Activated CD4-positive, alpha-beta T cell treated with anti-CD3 and anti-CD28 coated beads, Interleukin-2, amount 10 ng/mL, durations not matched to agents 24 days and 14 days (primary cell): ENCODE measurements at regions not wholly inside any gene's neighbourhood (a gene's known extent, or its start where the extent isn't known, plus 50 kb on each side); places are given as distances from the start of the nearest gene placed in this dataset.

ENCODE experiments used
- DNase-seq: peaks from one replicate; pipeline ENCODE4 v3.0.0; 2022
- H3K27ac Mint-ChIP-seq: one replicate; pipeline ENCODE4 v1.8.0; 2022; ENCODE audit warnings: mild to moderate bottlenecking, mixed read lengths
- H3K27me3 Mint-ChIP-seq: one replicate; pipeline ENCODE4 v1.8.0; 2022; ENCODE audit warnings: mixed read lengths
- H3K36me3 Mint-ChIP-seq: one replicate; pipeline ENCODE4 v1.8.0; 2022; ENCODE audit warnings: low read depth, mild to moderate bottlenecking, mixed read lengths
- H3K4me1 Mint-ChIP-seq: one replicate; pipeline ENCODE4 v1.8.0; 2021; ENCODE audit warnings: mixed read lengths
- H3K4me3 Mint-ChIP-seq: one replicate; pipeline ENCODE4 v1.8.0; 2022; ENCODE audit warnings: mild to moderate bottlenecking, moderate library complexity, mixed read lengths
- H3K9me3 Mint-ChIP-seq: one replicate; pipeline ENCODE4 v1.8.0; 2021; ENCODE audit warnings: mixed read lengths
- intact Hi-C: fragments of 100-400 bp; cut with micrococcal nuclease; formaldehyde crosslinking; loops from one replicate; pipeline ENCODE4 v1.15.1; 2023

DNA sequence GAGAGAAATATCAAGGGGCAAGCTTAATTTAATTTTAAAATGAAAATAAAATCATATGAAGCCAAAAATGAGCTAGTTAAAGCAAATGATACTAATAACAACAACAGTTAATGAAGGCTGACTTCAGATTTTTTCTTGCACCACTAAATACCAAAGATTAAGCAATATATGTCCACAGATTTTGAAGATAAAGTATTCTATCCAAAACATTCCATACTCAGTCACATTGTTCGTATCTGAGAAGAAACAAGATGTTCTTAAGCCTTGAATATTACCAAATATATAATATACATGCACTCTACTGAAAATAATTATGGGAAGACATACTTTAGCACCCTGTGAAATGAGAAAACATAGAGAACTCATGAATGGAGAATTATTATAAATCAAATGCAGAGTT, 593.3 kb upstream of the SYT4 start:
- Mint-ChIP-seq H3K27me3 (no peaks in the 10 kb centered on the region), H3K27ac (no peak overlapping the region), H3K4me1 (no peaks in the 10 kb centered on the region), H3K4me3 (no peak overlapping the region), H3K36me3 (no peaks in the 10 kb centered on the region), H3K9me3 (no peaks in the 10 kb centered on the region)
- intact Hi-C loops: no loop called here
- no peak for DNase-seq

GRCh38 chr18:43875511-43875910, 598.2 kb upstream of the SYT4 start:
- Mint-ChIP-seq H3K27me3 (no peaks in the 10 kb centered on the region), H3K27ac (no peak overlapping the region), H3K4me1 (no peaks in the 10 kb centered on the region), H3K9me3 (peaks cover 4% of the 10 kb centered on the region), H3K36me3 (no peaks in the 10 kb centered on the region), H3K4me3 (no peak overlapping the region)
- intact Hi-C loops: no loop called here
- DNase-seq: no peak

DNA sequence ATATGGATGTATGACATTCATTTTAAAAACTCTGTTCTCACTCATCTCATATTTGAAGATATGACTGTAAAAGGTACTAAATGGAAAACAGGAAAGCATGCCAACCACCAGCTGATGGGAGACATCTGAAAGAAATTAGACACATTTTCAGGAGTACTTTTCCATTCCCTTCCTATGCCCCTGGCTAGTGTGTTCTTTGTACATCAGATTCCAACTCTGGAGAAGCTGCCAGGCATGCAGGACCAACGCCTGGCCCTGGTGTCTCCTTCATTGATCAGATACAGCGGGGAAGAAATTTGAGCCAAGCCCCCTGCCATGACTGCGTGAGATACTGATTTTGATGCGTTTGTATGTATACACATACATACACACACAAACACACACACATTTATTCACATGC, 599.0 kb upstream of the SYT4 start:
- H3K36me3 Mint-ChIP-seq: no peaks in the 10 kb centered on the region
- no peaks in the 10 kb centered on the region for H3K27me3 Mint-ChIP-seq
- DNase-seq: no peak
- intact Hi-C loops: no loop called here
- no peak overlapping the region for H3K27ac Mint-ChIP-seq
- H3K4me1 Mint-ChIP-seq: no peaks in the 10 kb centered on the region
- H3K4me3 Mint-ChIP-seq: no peak overlapping the region
- H3K9me3 Mint-ChIP-seq: peaks cover 4% of the 10 kb centered on the region

DNA sequence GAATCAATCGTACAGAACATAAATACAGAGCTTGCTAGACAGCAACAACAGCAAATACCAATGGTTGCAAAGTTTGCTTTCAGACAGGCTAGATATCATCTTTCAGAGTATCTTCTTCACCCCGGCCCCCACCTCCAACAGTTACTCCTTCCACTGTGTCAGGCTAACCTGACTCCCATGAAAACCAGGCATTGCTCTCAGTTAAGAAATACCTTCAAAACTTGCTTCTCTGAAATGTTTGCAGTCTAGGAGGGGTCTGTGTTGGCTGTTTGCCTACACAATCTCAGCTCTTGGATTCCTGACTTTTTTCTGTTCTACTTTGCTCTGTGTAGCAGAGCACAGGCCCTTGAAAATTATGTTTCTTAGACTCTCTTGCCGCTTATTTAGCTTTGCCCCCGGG, 599.5 kb upstream of the SYT4 start:
- peaks cover 4% of the 10 kb centered on the region for H3K9me3 Mint-ChIP-seq
- H3K27ac Mint-ChIP-seq: no peak overlapping the region
- no peak overlapping the region for H3K4me3 Mint-ChIP-seq
- no peaks in the 10 kb centered on the region for H3K36me3 Mint-ChIP-seq
- intact Hi-C loops: no loop called here
- H3K27me3 Mint-ChIP-seq: no peaks in the 10 kb centered on the region
- no peak for DNase-seq
- no peaks in the 10 kb centered on the region for H3K4me1 Mint-ChIP-seq

- Mint-ChIP-seq H3K4me1 (no peaks in the 10 kb centered on the region), H3K27me3 (no peaks in the 10 kb centered on the region), H3K27ac (no peak overlapping the region), H3K36me3 (no peaks in the 10 kb centered on the region), H3K4me3 (no peak overlapping the region), H3K9me3 (peaks cover 4% of the 10 kb centered on the region)
- intact Hi-C loops: no loop called here
- no peak for DNase-seq
Observed at GRCh38 chr18:43877616-43878321, 600.5 kb upstream of the SYT4 start.

DNA sequence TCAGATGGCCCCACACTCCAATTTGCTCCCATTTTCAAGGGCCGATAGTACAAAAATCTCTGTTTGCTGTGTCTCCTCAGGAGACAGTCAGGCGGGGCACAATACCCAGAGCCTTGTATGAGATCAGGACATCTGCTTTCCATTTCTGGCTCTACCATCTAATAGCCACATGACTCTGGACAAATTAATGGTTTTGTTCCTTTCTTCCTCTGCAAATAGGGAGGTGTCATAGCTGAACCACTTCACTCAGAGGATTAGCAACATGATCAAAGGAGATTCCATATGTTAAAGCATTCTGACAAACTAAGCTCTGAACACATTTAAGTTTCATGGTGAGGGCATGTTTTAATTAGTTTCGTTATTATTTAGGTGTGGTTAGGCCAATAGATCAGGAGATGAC, 602.1 kb upstream of the SYT4 start:
- Mint-ChIP-seq H3K4me3 (no peak overlapping the region), H3K4me1 (no peaks in the 10 kb centered on the region), H3K9me3 (peaks cover 4% of the 10 kb centered on the region), H3K36me3 (no peaks in the 10 kb centered on the region), H3K27ac (no peak overlapping the region), H3K27me3 (no peaks in the 10 kb centered on the region)
- DNase-seq: no peak
- intact Hi-C loops: no loop called here

DNA sequence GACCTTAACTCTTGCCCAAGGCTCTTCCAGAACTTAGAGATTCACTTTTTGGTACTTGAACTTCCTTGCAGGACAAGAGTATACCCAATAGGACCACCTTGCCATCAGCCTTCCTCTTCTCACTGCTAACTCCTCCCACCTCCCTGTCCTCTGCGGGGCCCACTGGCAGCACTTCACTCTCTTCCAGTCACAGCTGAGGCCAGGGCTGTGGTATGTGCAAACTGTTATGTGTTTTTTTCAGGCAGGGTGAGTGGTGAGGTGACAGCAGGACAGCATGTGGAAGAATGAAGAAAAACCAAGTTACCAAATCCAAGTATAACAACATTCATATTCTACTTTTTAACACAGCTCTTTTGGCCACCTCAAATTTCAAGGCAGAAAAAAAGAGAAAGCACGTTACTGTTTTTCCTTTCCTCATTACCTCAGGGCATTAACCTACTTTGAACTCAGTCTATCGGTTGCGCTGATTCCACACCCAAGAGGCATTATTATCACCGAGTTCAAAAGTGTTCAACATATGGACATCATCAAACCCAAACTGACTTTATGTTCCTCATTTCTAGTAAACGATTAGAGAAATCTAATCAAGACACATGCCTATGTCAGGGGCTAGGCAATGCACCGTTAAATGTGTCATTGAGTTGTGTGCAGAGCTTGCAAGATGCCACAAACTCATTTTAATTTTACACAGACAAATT, 605.2 kb upstream of the SYT4 start:
- intact Hi-C loops: no loop called here
- Mint-ChIP-seq H3K4me3 (no peak overlapping the region), H3K4me1 (no peaks in the 10 kb centered on the region), H3K27me3 (no peaks in the 10 kb centered on the region), H3K27ac (no peak overlapping the region), H3K36me3 (no peaks in the 10 kb centered on the region), H3K9me3 (no peaks in the 10 kb centered on the region)
- DNase-seq: no peak

- no peaks in the 10 kb centered on the region for H3K27me3 Mint-ChIP-seq
- intact Hi-C loops: no loop called here
- no peak overlapping the region for H3K27ac Mint-ChIP-seq
- H3K4me3 Mint-ChIP-seq: no peak overlapping the region
- H3K36me3 Mint-ChIP-seq: no peaks in the 10 kb centered on the region
- H3K9me3 Mint-ChIP-seq: no peaks in the 10 kb centered on the region
- H3K4me1 Mint-ChIP-seq: no peaks in the 10 kb centered on the region
- DNase-seq: no peak
Observed at GRCh38 chr18:43883886-43884285, 606.6 kb upstream of the SYT4 start.

GRCh38 chr18:43886341-43886740, 609.1 kb upstream of the SYT4 start:
- H3K4me1 Mint-ChIP-seq: no peaks in the 10 kb centered on the region
- no peak overlapping the region for H3K27ac Mint-ChIP-seq
- intact Hi-C loops: no loop called here
- no peak overlapping the region for H3K4me3 Mint-ChIP-seq
- H3K36me3 Mint-ChIP-seq: no peaks in the 10 kb centered on the region
- DNase-seq: no peak
- no peaks in the 10 kb centered on the region for H3K27me3 Mint-ChIP-seq
- no peaks in the 10 kb centered on the region for H3K9me3 Mint-ChIP-seq

- DNase-seq: no peak
- no peaks in the 10 kb centered on the region for H3K36me3 Mint-ChIP-seq
- no peaks in the 10 kb centered on the region for H3K27me3 Mint-ChIP-seq
- intact Hi-C loops: no loop called here
- H3K4me3 Mint-ChIP-seq: no peak overlapping the region
- no peaks in the 10 kb centered on the region for H3K4me1 Mint-ChIP-seq
- no peak overlapping the region for H3K27ac Mint-ChIP-seq
- no peaks in the 10 kb centered on the region for H3K9me3 Mint-ChIP-seq
Observed at GRCh38 chr18:43887491-43887890, 610.2 kb upstream of the SYT4 start.

DNA sequence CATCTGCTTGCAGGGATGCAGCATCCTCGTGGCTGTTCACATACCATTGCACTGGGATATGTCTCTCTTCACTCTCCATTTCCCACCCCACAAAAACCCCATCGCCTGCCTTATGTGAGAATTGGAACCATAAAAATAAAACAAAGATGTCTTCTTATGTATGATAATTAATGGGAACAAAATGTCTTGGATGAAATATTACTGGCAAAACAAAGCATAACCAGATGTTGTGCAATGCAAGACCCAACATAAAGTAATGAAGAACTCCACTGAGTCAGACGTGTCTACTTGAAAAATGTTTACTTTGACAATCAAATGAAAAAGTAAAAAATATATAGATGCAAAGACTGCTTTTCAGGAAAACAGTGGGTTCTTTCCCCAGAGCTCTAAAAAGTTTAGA, 611.3 kb upstream of the SYT4 start:
- intact Hi-C loops: no loop called here
- H3K27ac Mint-ChIP-seq: no peak overlapping the region
- no peak for DNase-seq
- H3K9me3 Mint-ChIP-seq: no peaks in the 10 kb centered on the region
- no peaks in the 10 kb centered on the region for H3K4me1 Mint-ChIP-seq
- no peaks in the 10 kb centered on the region for H3K36me3 Mint-ChIP-seq
- no peaks in the 10 kb centered on the region for H3K27me3 Mint-ChIP-seq
- no peak overlapping the region for H3K4me3 Mint-ChIP-seq

GRCh38 chr18:43893001-43893637, 615.8 kb upstream of the SYT4 start:
- Mint-ChIP-seq H3K4me1 (no peaks in the 10 kb centered on the region), H3K9me3 (no peaks in the 10 kb centered on the region), H3K4me3 (no peak overlapping the region), H3K36me3 (no peaks in the 10 kb centered on the region), H3K27ac (no peak overlapping the region), H3K27me3 (no peaks in the 10 kb centered on the region)
- no peak for DNase-seq
- intact Hi-C loops: no loop called here

GRCh38 chr18:43904209-43904837, 627.0 kb upstream of the SYT4 start:
- DNase-seq: no peak
- Mint-ChIP-seq H3K36me3 (no peaks in the 10 kb centered on the region), H3K27ac (no peak overlapping the region), H3K4me1 (no peaks in the 10 kb centered on the region), H3K27me3 (no peaks in the 10 kb centered on the region), H3K4me3 (no peak overlapping the region), H3K9me3 (no peaks in the 10 kb centered on the region)
- intact Hi-C loops: no loop called here

DNA sequence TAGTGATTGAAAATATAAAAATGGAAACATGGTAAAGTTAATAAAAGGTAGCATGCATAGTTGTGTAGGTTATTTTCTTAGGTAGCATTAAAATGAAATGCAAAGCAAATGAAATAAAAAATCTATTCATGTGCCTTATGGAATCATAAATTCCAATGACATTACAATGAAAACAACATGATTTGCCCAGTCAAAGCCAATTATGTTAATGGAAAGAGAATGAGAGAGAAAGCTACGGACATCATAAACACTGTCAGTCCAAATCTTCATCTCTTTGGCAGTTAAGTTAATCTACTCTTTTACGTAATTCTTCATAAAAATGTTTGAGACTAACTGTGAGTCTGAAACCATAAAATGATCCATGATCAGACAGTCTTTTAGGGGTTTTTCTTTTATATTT, 636.7 kb upstream of the SYT4 start:
- Mint-ChIP-seq H3K4me3 (no peak overlapping the region), H3K36me3 (no peaks in the 10 kb centered on the region), H3K27me3 (no peaks in the 10 kb centered on the region), H3K4me1 (no peaks in the 10 kb centered on the region), H3K27ac (no peak overlapping the region), H3K9me3 (peaks cover 4% of the 10 kb centered on the region)
- no peak for DNase-seq
- intact Hi-C loops: no loop called here
